ENCODE measurements at regions not wholly inside any gene's neighbourhood (a gene's known extent, or its start where the extent isn't known, plus 50 kb on each side); places are given as distances from the start of the nearest gene placed in this dataset.
"Not testable (repeated sequence)": the region's sequence is repeated elsewhere in the genome, so short reads cannot be mapped to it uniquely, and the experiment has no call there.

DNA sequence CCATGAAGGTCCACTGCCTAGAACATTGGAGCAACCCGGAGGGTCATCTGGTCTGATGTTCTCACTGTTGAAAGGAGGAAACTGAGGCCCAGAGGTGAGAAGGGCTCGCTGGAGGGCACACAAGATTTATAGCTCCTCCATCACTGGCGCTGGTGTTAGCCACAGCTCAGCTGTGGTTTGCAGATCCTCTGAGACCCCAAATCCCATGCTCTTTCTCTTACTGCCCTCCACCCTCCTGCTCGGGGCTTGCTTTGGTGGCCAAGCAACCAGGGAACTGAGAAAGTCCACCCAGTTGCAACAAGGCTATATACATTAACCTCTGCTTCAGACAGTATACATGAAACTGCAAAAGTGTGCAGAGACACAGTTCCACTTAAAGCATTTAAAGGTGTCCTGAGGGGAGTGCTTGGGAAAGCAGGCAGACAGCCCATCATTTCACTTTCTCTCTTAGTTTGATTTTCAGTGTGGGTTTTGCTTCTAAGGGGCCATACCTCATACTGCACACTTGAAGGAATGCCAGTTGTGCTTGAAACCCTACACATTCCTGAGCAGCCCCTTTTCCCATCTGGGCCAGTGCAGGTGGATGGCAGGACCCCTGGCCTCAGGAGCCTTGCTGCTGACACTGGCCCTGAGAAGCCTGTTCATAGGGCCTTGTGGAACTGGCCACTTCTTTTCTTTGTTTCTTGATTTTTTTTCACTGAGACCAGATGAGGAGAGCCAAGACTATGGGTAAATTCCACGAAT is 347.6 kb downstream of the CDC5L start:
- intact Hi-C loops (cut with micrococcal nuclease) = no loop called here

DNA sequence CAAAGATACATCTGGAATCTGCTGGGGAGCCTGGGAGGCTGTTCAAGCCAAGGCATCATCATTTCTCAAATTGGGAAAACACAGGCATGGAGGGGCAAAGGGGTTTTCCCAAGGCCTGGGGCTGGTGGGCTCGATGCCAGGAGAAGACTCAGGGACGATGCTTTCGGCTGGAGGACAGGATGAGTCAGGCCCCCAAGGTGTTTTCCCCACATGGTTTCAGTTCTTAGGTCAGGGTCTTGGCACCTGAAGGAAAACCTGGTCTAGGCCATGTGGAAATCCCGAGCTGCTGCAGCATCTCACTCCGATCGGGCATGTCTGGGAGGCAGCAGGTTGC is 348.1 kb downstream of the CDC5L start:
- intact Hi-C loops (cut with micrococcal nuclease) = no loop called here

DNA sequence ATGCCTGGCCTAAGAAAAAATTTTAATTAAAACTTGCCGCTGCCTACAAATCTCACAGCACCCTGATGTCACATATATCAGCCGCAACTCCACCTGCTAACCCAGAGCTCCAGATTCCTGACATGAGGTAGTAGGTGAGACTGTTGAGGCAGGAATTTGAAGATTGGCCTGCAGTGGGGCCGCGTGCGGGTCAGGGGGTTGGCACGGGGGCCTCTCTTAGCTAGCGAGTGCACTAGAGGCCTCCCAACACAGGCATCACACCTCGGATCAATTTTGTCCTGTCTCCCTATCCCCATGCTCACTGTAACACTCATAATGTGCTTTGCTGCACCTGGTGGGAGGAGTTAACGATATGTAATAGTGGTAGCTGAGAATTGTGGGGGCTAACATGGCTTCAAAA is 349.8 kb downstream of the CDC5L start:
- intact Hi-C loops (cut with micrococcal nuclease) = no loop called here

GRCh38 chr6:44737829-44738528 is 350.5 kb downstream of the CDC5L start:
- intact Hi-C loops (cut with micrococcal nuclease) = no loop called here

DNA sequence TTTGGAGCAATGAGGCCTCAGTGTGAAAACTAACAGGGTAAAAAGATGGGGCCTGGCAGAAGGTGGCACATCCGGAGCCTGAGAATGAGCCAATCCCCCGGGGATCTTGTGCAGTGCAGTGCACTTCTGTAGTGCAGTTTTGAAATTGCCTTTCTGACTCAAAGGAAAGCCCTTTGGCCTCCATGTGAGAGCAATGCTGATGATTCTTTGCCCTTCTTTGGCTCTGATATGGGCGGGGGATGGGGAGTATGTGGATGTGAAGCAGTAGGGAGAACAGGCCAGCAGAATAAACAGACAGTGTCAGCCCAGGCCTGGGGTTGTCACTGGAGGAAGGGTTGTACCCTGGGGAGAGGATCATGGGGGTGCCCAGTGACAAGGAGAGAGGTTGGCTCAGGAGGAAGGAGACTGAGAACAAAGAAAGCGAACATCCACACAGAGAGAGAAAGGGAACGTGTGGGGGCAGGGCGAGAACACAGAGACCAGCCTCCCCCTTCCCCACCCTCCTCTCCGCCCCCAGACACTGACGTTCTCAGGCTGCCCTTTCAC is 351.2 kb downstream of the CDC5L start:
- intact Hi-C loops (cut with micrococcal nuclease) = no loop called here

DNA sequence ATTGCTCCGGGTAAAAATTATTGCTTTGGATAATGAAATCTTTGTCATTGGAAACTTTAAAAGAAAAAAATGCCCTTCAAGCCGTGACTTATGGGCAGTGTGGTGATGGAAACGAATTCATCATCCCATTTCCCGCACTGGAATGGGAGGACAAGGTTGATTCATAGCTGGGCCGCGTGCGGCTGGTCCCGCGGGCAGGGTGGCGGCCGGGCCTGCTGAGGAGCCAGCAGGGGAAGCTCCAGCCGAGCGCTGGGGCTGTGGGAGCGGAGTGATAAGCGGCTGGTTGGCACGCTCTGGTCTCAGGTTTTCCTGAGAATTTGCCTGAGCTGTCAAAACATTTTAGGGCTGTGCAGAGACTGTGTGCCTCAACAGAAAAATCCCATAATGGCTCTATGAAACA is 351.7 kb downstream of the CDC5L start:
- intact Hi-C loops (cut with micrococcal nuclease) = no loop called here

DNA sequence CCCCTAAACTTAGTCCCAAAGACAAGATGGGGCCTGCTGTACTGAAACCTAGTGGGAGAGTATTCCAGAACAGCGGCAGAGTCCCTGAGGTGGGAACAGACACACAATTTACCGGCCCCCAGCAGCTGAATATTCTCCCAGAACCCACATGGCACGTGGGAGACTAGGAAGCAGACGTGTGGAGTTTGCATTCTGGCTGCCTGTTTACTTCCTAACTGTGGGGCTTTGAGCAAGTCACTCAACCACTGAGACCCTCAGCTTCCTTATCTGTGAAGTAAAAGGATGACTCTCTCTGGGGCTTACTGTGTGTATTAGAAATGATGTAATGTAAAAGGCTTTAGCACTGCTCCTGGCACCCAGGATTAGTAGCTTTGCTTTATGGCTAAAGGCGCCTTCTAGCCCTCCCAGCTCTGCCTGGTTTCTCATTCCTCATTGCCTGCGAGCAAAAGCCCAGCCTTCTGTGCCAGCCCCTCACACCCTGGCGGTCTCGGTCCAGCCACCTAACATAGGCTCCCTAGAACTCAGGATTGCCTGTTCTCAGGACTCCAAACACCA is 353.1 kb downstream of the CDC5L start:
- intact Hi-C loops (cut with micrococcal nuclease) = no loop called here

GRCh38 chr6:44742201-44742600 is 354.7 kb downstream of the CDC5L start:
- intact Hi-C loops (cut with micrococcal nuclease) = no loop called here

- intact Hi-C loops (cut with micrococcal nuclease) = no loop called here
These were observed 355.4 kb downstream of the CDC5L start for GRCh38 chr6:44742828-44743372.

GRCh38 chr6:44760116-44760515 is 372.6 kb downstream of the CDC5L start:
- intact Hi-C loops (cut with micrococcal nuclease) = not testable (repeated sequence)

GRCh38 chr6:44761046-44761445 is 373.5 kb downstream of the CDC5L start:
- intact Hi-C loops (cut with micrococcal nuclease) = no loop called here

DNA sequence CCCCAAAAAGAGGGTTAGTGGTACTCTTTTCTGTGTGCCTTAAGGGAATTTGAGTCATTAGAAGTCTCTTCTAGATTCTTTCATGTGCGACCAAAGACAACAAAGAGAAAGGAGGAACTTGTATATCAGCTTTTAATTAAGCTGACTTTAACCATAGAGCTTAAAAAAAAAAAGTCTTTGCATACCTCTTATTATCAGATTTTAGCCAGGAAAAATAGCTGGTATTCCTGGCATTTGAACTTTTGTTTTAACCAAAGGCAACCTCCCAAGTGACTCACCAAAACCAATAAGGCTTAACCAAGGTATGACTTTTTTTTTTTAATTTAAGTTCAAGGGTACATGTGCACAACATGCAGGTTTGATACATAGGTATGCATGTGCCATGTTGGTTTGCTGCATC is 375.0 kb downstream of the CDC5L start:
- intact Hi-C loops (cut with micrococcal nuclease) = no loop called here

GRCh38 chr6:44771647-44772415 is 384.3 kb downstream of the CDC5L start:
- intact Hi-C loops (cut with micrococcal nuclease) = no loop called here

DNA sequence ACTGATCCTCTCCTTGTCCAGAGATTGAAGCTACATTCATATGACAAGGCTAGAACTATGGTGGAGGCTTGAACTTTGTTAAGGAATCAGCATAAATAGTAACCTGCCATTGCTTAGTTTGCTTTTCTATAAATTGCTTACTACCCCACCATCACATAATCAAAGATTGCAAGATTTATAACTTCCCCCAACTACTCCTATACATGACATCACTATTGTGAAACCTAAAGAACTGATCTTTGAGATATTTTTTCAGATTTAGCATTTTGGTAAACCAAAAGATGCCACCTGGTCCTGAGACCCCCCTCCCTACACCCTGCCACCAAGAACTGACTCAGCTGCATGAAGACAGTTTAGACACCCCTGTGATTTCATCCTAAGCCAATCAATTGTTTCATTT is 385.3 kb downstream of the CDC5L start:
- intact Hi-C loops (cut with micrococcal nuclease) = no loop called here

DNA sequence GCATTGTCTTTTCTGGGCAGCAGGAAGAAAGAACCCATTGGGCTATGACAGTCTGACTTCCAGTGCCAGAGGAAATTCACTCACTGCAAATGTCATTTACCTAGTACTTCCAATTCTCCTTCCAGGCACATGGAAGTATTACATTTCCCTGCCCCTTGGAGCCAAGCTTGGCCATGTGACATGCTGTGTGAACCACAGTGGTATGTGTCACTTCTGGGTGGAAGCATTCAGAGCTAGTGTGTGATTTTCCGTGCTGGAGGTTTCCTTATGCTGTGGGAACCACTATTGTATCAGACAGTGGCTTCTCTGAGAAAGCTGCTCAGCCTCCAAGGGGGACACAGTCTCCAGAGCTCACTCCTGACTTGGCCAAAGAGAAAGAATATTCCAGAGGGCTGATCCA is 387.6 kb downstream of the CDC5L start:
- intact Hi-C loops (cut with micrococcal nuclease) = no loop called here

DNA sequence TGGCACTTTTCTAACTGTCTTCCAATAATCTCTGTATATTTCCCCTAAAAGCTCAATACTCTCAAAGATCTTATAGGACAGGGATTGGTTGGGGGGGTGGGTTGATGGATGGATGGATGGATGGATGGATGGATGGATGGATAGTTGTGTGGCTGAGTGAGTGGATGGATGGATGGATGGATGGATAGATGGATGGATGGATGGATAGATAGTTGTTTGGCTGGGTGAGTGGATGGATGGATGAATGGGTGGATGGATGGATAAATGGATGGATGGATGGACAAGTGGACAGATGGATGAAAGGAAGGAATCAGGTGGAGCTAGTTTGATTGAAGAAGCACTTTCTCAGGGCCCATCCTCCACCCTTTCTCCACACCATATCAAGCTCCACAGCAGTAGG is 388.8 kb downstream of the CDC5L start:
- intact Hi-C loops (cut with micrococcal nuclease) = no loop called here

DNA sequence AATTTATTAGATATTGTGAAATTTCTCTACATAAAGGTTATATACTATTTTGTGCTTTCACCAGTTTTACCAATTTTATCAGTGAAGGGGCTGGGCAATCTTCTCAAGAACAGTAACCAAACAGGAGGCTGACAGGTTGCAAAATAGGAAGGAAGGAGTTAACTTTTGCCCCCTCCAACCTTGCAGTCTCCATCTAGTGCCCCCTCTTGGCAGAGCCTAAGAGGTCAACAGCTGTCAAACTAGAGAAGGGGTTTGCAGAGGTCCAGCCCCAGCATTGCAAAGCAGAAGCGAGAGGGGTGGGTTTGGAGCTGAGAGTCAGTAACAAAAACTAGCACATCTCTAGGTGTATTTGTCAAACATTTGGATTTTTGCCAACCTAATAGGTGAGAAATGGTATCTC is 391.0 kb downstream of the CDC5L start:
- intact Hi-C loops (cut with micrococcal nuclease) = no loop called here

Measured in T-helper 2 cell treated with Interferon-gamma antibody and Interleukin-4, amounts not matched to agents 100 ng/mL and 5 ng/mL, for 36 hours (primary cell).